Ascending aorta (tissue), 2 donors: ENCODE measurements at regions not wholly inside any gene's neighbourhood (a gene's known extent, or its start where the extent isn't known, plus 50 kb on each side); places are given as distances from the start of the nearest gene placed in this dataset.

Source experiments
- DNase-seq, 2 donors: peaks; one replicate each; pipeline ENCODE4 v3.0.0-alpha.2; 2019; ENCODE audit warnings: low spot score in 2 of 2
- H3K27ac ChIP-seq, 2 donors: fragments of 200-600 bp; sonication (generic); one replicate each; pipeline ENCODE4 v1.5.1; 2016 to 2017; ENCODE audit warnings: mild to moderate bottlenecking in 1 of 2
- H3K27me3 ChIP-seq: fragments of 200-600 bp; sonication (generic); one replicate; pipeline ENCODE4 v1.5.1; 2017
- H3K36me3 ChIP-seq, 2 donors: fragments of 200-600 bp; sonication (generic); one replicate each; pipeline ENCODE4 v1.5.1; 2016
- H3K4me1 ChIP-seq, 2 donors: fragments of 200-600 bp; sonication (generic); one replicate each; pipeline ENCODE4 v1.5.1; 2016 to 2017; ENCODE audit warnings: mild to moderate bottlenecking in 1 of 2
- H3K4me3 ChIP-seq, 2 donors: fragments of 200-600 bp; sonication (generic); one replicate each; pipeline ENCODE4 v1.5.1; 2016 to 2017; ENCODE audit warnings: mild to moderate bottlenecking in 1 of 2
- H3K9me3 ChIP-seq, 2 donors: fragments of 200-600 bp; sonication (generic); one replicate each; pipeline ENCODE4 v1.5.1; 2016
- CTCF ChIP-seq, 3 experiments: fragments of 200-600 bp in 2 of 3; fragments of 450-650 bp in 1 of 3; sonication (generic) in 2 of 3; IDR thresholded peaks; one replicate each; pipeline ENCODE4 v1.5.1; 2016 to 2019; ENCODE audit warnings: antibody characterized with exemption in 3 of 3, mild to moderate bottlenecking in 1 of 3, moderate library complexity in 1 of 3
- intact Hi-C: fragments of 100-400 bp; cut with DNase I; formaldehyde crosslinking; loops from one replicate; pipeline ENCODE4 v1.15.1; 2023

- TF ChIP-seq CTCF (IDR thresholded peaks at IDR 0.05): no peak
- Histone ChIP-seq H3K4me3 (no peak overlapping the region), H3K9me3 (no peaks in the 10 kb centered on the region), H3K36me3 (no peaks in the 10 kb centered on the region), H3K27ac (no peak overlapping the region), H3K4me1 (no peaks in the 10 kb centered on the region), H3K27me3 (no peaks in the 10 kb centered on the region)
- intact Hi-C loops: no loop called here
- DNase-seq: no peak
These were observed 253.4 kb upstream of the RIOK2 start for GRCh38 chr5:97436405-97436804.

- no peak for TF ChIP-seq CTCF (IDR thresholded peaks at IDR 0.05)
- intact Hi-C loops: no loop called here
- Histone ChIP-seq H3K36me3 (no peaks in the 10 kb centered on the region), H3K27ac (no peak overlapping the region), H3K4me3 (no peak overlapping the region), H3K27me3 (no peaks in the 10 kb centered on the region), H3K4me1 (no peaks in the 10 kb centered on the region), H3K9me3 (peaks cover 0 to 4% of the 10 kb centered on the region in 2 donors)
- DNase-seq: no peak
These were observed 260.7 kb upstream of the RIOK2 start for GRCh38 chr5:97443740-97444139.

DNA sequence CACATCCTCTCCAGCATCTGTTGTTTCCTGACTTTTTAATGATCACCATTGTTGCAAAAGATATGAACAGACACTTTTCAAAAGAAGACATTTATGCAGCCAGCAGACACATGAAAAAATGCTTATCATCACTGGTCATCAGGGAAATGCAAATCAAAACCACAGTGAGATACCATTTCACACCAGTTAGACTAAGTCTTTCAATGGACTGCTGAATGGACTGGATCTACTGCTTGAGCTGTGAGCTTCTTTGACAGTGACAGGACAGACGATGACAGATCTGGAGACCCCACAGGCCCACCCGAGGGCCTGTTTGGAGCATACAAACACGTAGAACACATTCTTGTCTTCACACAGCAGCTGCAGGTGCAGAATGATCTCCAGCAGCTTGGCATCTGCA is 266.1 kb upstream of the RIOK2 start:
- H3K4me1 ChIP-seq: no peaks in the 10 kb centered on the region
- H3K4me3 ChIP-seq: no peak overlapping the region
- TF ChIP-seq CTCF (IDR thresholded peaks at IDR 0.05): no peak
- no peak for DNase-seq
- H3K27ac ChIP-seq: no peak overlapping the region
- H3K36me3 ChIP-seq: no peaks in the 10 kb centered on the region
- peaks cover 0 to 4% of the 10 kb centered on the region in 2 donors for H3K9me3 ChIP-seq
- intact Hi-C loops: no loop called here
- no peaks in the 10 kb centered on the region for H3K27me3 ChIP-seq

DNA sequence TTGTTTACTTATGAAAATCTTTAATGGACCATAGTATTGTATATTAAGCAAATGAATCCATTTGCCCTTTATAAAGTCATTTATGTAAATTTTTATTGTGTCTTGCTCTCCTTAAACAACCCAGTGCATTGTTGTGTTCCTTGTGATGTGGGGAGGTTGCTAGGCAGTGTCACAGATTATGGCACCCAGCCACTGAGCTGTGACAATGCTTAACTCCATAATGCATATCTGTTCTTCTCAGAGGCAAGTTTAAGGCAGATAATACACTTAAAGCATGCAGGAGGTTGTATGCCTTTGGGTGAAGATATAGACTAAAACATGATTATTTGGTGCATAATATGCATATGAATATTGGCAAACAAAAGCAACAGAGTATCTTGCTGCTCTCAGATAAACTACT is 269.6 kb upstream of the RIOK2 start:
- Histone ChIP-seq H3K4me3 (no peak overlapping the region), H3K27me3 (no peaks in the 10 kb centered on the region), H3K36me3 (no peaks in the 10 kb centered on the region), H3K9me3 (no peaks in the 10 kb centered on the region), H3K4me1 (no peaks in the 10 kb centered on the region), H3K27ac (no peak overlapping the region)
- TF ChIP-seq CTCF (IDR thresholded peaks at IDR 0.05): no peak
- no peak for DNase-seq
- intact Hi-C loops: no loop called here

- intact Hi-C loops: no loop called here
- Histone ChIP-seq H3K36me3 (no peaks in the 10 kb centered on the region), H3K27ac (no peak overlapping the region), H3K27me3 (no peaks in the 10 kb centered on the region), H3K9me3 (no peaks in the 10 kb centered on the region), H3K4me3 (no peak overlapping the region), H3K4me1 (no peaks in the 10 kb centered on the region)
- no peak for TF ChIP-seq CTCF (IDR thresholded peaks at IDR 0.05)
- DNase-seq: no peak
These were observed 270.2 kb upstream of the RIOK2 start for GRCh38 chr5:97453263-97453662.

DNA sequence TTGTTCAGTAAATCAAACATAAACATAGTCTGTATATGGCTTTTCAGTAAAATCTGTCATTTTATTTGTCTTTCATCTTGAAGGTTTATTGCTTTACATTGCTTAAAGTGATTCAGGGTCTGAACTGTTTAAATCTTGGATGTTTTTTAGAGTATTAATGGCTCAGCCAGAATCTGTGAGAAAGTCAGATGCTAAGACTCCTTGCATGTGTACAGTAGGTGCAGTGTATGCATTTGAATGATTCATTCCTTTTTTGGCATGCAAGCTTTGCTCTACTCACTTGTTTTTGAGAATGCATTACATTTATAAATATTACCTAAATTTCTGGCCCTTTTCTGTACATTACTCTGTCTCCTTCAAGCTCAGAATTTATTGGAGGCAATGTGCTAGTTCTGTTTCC is 271.0 kb upstream of the RIOK2 start:
- no peak for DNase-seq
- H3K27ac ChIP-seq: no peak overlapping the region
- H3K36me3 ChIP-seq: no peaks in the 10 kb centered on the region
- no peak overlapping the region for H3K4me3 ChIP-seq
- no peaks in the 10 kb centered on the region for H3K9me3 ChIP-seq
- no peaks in the 10 kb centered on the region for H3K4me1 ChIP-seq
- no peak for TF ChIP-seq CTCF (IDR thresholded peaks at IDR 0.05)
- no peaks in the 10 kb centered on the region for H3K27me3 ChIP-seq
- intact Hi-C loops: no loop called here
